Testis (tissue), 2 donors: ENCODE measurements at regions not wholly inside any gene's neighbourhood (a gene's known extent, or its start where the extent isn't known, plus 50 kb on each side); places are given as distances from the start of the nearest gene placed in this dataset.

ENCODE experiments used
- CTCF ChIP-seq, 3 experiments: fragments of 450-650 bp in 2 of 3; fragments of 200-600 bp in 1 of 3; sonication (generic) in 1 of 3; IDR thresholded peaks; one replicate each; pipeline ENCODE4 v1.5.1; 2016 to 2019; ENCODE audit warnings: antibody characterized with exemption in 3 of 3, mild to moderate bottlenecking in 2 of 3, moderate library complexity in 1 of 3
- POLR2A ChIP-seq: fragments of 450-650 bp; IDR thresholded peaks from one replicate; pipeline ENCODE4 v1.6.1; 2017; ENCODE audit warnings: antibody characterized with exemption, mild to moderate bottlenecking, moderate library complexity

- TF ChIP-seq CTCF (IDR thresholded peaks at IDR 0.05): no peak
- no peak for TF ChIP-seq POLR2A
These were observed 176.1 kb upstream of the CHL1 start for GRCh38 chr3:20421-20820.
